ENCODE measurements at regions not wholly inside any gene's neighbourhood (a gene's known extent, or its start where the extent isn't known, plus 50 kb on each side); places are given as distances from the start of the nearest gene placed in this dataset.

GRCh38 chr12:75969768-75970167 lies 61.8 kb downstream of the PHLDA1 start (continued):
- TF ChIP-seq MGA (IDR thresholded peaks at IDR 0.05) (peak; percentile 32; the same call in 1 of the 2 replicates), TRIM24 (IDR thresholded peaks at IDR 0.05) (peak; percentile 32 to 54; a peak in 2 of 4 replicates), SIRT6 (IDR thresholded peaks at IDR 0.05; ENCODE audit: low read depth, low read length) (no peak), USF2 (CRISPR knock-in tag; IDR thresholded peaks at IDR 0.05) (peak; percentile 26), ZNF318 (IDR thresholded peaks at IDR 0.05; ENCODE audit: borderline replicate concordance in 1 of 2, low read depth in 1 of 2) (no peak), JUND (IDR thresholded peaks at IDR 0.05; ENCODE audit: borderline replicate concordance, low read depth, low read length) (0 out of 2 replicates have a peak, but pooled peaks have one; percentile 27), JUND (tag; IDR thresholded peaks at IDR 0.05; ENCODE audit: borderline replicate concordance, low read depth, low read length) (no peak)
